HG02571 (cell line): ENCODE measurements at regions not wholly inside any gene's neighbourhood (a gene's known extent, or its start where the extent isn't known, plus 50 kb on each side); places are given as distances from the start of the nearest gene placed in this dataset.

ENCODE experiments used
- ATAC-seq: cut with Tn5 transposase; IDR thresholded peaks from one replicate; pipeline ENCODE4 v1.9.1; 2021; ENCODE audit warnings: mild to moderate bottlenecking, moderate library complexity; ENCODE audit not compliant: unreplicated experiment

GRCh38 chr2:181240844-181241243 is 216.3 kb upstream of the ITGA4 start:
- no peak for ATAC-seq

- no peak for ATAC-seq
These were observed 215.8 kb upstream of the ITGA4 start for GRCh38 chr2:181241366-181241765.

GRCh38 chr2:181241797-181242196 is 215.4 kb upstream of the ITGA4 start:
- ATAC-seq: peak; percentile 88

GRCh38 chr2:181242262-181242661 is 214.9 kb upstream of the ITGA4 start:
- ATAC-seq: no peak

- ATAC-seq: no peak
These were observed 213.9 kb upstream of the ITGA4 start for GRCh38 chr2:181243319-181243718.

GRCh38 chr2:181250691-181251090 is 206.5 kb upstream of the ITGA4 start:
- no peak for ATAC-seq

GRCh38 chr2:181252262-181253148 is 204.7 kb upstream of the ITGA4 start:
- ATAC-seq: no peak

GRCh38 chr2:181253438-181253837 is 203.7 kb upstream of the ITGA4 start:
- ATAC-seq: no peak

GRCh38 chr2:181255651-181256050 is 201.5 kb upstream of the ITGA4 start:
- ATAC-seq: no peak

- no peak for ATAC-seq
These were observed 198.5 kb upstream of the ITGA4 start for GRCh38 chr2:181258720-181259119.

GRCh38 chr2:181262782-181263181 is 194.4 kb upstream of the ITGA4 start:
- ATAC-seq: no peak

- ATAC-seq: no peak
These were observed 193.2 kb upstream of the ITGA4 start for GRCh38 chr2:181264001-181264400.

GRCh38 chr2:181264441-181264840 is 192.7 kb upstream of the ITGA4 start:
- no peak for ATAC-seq

GRCh38 chr2:181266614-181267013 is 190.6 kb upstream of the ITGA4 start:
- ATAC-seq: no peak

- ATAC-seq: peak; percentile 53
These were observed 188.9 kb upstream of the ITGA4 start for GRCh38 chr2:181268174-181268867.

- ATAC-seq: no peak
These were observed 183.2 kb upstream of the ITGA4 start for GRCh38 chr2:181273986-181274385.

GRCh38 chr2:181275643-181276070 is 181.5 kb upstream of the ITGA4 start:
- no peak for ATAC-seq

- no peak for ATAC-seq
These were observed 175.9 kb upstream of the ITGA4 start for GRCh38 chr2:181281206-181281832.

GRCh38 chr2:181285116-181285515 is 172.1 kb upstream of the ITGA4 start:
- ATAC-seq: no peak

GRCh38 chr2:181289698-181290097 is 167.5 kb upstream of the ITGA4 start:
- no peak for ATAC-seq

- ATAC-seq: no peak
These were observed 167.0 kb upstream of the ITGA4 start for GRCh38 chr2:181290182-181290581.

- ATAC-seq: no peak
These were observed 162.2 kb upstream of the ITGA4 start for GRCh38 chr2:181294979-181295378.
